ENCODE measurements at regions not wholly inside any gene's neighbourhood (a gene's known extent, or its start where the extent isn't known, plus 50 kb on each side); places are given as distances from the start of the nearest gene placed in this dataset.
"Not testable (repeated sequence)": the region's sequence is repeated elsewhere in the genome, so short reads cannot be mapped to it uniquely, and the experiment has no call there.

DNA sequence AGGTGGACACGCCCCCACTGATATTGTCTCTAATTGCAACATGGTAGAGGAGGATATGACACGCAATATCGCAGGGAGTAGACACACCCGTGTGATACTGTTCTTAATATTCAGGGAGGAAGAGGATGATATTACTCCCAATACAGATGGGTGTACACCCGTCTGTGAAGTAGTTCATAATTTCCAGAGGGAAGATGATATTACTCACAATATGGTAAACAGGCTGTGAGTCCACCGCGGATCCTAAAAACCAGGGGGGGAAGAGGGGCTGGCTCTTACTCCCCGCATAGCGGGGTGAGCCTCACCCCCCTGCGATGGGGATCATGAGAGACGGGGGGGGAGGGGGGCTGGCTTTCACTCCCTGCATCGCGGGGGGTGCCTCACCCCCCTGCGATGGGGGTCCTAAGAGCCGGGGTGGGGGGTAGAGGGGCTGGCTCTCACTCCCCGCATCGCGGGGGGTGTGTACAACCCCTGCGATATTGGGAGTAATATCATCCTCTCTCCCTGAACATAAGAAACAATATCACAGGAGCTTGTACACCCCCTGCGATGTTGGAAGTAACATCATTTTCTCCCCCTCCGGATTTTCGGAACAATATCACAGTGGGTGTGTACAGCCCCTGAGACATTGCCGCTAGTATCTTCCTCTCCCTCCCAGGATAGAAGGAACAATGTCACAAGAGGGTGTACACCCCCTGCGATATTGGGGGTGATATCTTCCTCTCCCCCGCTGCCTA is 52.2 kb upstream of the FRG2C start:
- H3K27me3 Mint-ChIP-seq; H3K9me3 Mint-ChIP-seq; H3K4me1 Mint-ChIP-seq (ENCODE audit: low read depth): not testable (repeated sequence)

More for the DNA sequence above, 52.2 kb upstream of the FRG2C start:
- not testable (repeated sequence) for H3K36me3 Mint-ChIP-seq (ENCODE audit: low read depth); H3K4me3 Mint-ChIP-seq; H3K27ac Mint-ChIP-seq
